Ramos (cell line): ENCODE measurements at regions not wholly inside any gene's neighbourhood (a gene's known extent, or its start where the extent isn't known, plus 50 kb on each side); places are given as distances from the start of the nearest gene placed in this dataset.

Experiments
- in situ Hi-C: fragments of 300-500 bp; cut with MboI; formaldehyde crosslinking; loops from one replicate; pipeline ENCODE4 v1.14.3; 2022; ENCODE audit warnings: low sequenced_read_pairs; ENCODE audit not compliant: unreplicated experiment

DNA sequence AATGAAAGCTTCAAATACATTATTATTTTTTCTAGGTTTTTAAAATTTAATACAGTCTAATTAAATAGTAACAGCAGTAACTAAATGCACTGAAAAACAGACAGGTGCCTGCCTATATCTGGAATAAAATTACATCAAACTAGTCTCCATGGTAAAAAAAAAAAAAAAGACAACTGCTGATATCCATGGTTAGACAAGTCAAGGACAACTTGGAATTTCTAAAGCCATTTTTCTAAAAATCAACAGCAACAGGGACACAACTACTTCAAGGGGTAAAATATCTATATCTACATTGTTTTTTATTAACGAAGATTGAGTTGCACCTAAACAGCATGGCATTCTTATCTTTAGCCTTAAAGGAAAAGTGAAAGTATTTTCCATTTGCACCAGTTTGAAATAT lies 74.7 kb upstream of the VPREB1 start:
- in situ Hi-C loops, result loop anchor here (5.0 to 10.0 kb wide), 2 partner anchors 138 to 775 kb away; no protein-coding TSS in a partner anchor

DNA sequence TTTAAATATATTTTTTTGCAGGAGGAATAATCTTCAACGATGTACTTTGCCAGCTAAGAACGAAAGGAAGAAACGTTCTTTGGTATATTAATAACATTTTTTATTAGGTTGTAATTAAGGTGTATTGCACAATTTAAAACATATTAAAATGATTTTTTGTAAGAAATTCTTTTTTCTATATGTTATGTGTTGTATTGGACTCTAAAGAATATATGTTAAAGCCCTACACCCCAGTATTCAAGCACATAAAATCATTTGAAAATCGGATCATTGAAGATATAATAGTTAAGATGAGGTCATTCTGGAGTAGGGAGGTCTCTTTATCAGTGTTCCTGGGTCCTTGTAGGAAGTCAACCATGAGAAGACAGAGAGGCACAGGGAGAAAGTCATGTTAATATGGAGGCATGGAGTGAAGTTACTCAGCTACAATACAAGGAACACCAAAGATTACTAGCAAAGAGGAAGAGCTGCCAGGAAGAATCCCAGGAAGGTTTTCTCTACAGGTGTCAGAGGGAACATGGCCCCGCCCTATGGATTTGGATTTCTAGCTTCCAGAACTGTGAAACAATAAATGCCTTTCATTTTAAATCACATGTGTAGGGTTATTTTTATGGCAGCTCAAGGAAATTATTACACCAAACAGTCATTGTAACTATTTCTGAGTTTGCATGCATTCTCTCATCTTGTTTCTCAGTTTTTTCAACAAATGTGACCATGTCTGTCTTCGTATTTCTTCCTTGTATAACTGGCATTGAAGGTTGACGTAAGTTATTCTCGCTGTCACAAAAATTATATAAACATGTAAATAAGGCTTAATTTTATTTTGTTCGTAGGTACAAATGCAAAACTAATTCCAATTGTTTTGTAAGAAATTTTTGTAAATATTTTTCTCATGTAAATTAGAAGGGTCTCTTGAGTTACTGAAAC lies 75.4 kb upstream of the VPREB1 start:
- in situ Hi-C loops, result loop anchor here (5.0 to 10.0 kb wide), 2 partner anchors 137 to 776 kb away; no protein-coding TSS in a partner anchor

DNA sequence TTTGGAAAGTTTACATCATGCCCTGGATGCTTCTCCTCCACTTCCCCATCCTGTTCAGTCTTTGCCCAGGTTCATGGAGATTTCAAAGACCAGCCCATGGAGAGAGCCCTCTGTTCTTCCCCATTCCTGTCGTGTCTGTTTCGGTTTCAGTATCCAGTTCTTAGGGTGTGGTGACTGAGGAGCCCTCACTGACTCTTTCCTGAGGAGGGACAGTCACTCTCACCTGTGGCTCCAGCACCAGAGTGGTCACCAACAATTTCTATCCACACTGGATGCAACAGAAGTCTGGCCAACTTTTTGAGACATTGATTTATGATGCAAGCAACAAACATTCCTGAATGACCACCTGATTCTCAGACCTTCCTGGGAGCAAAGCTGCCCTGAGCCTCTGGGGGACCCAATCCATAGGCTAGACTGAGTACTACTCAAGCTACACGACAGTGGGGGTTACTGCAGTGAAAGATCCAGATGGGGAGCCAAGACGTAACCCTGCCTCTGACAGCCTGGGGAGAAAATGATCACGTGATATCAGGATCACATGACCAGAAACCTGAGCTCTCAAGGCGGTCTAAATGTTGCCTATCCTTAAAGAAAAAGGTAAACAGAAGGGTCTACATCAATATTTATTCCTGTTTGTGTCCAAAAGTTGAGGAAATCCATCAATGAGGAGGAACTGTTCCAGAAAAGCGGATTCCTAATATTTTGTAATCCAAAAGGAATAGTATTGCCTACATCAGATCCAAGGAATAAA lies 76.2 kb upstream of the VPREB1 start:
- in situ Hi-C loops, result loop anchor here (5.0 to 10.0 kb wide), 2 partner anchors 136 to 776 kb away; no protein-coding TSS in a partner anchor

DNA sequence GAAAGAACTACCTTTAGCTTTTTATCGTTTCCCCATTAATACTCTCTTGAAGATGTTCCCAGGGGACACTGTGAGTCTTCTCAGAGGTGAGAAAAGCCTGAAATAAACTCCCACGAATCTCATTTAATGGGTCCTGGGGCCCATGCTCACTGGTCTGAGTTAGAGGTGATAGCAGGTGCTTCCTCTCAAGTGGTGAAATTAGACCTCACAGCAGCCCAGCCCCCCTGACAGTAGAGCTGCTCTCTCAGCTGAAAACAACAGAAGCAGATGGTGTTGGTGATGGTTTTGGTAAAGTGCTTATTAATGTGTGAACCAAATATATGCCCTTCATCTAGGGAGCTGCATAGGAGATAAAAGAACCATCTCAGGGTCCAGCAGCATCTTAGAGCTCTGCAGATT lies 76.8 kb upstream of the VPREB1 start:
- in situ Hi-C loops, result loop anchor here (5.0 to 10.0 kb wide), 2 partner anchors 135 to 777 kb away; no protein-coding TSS in a partner anchor

DNA sequence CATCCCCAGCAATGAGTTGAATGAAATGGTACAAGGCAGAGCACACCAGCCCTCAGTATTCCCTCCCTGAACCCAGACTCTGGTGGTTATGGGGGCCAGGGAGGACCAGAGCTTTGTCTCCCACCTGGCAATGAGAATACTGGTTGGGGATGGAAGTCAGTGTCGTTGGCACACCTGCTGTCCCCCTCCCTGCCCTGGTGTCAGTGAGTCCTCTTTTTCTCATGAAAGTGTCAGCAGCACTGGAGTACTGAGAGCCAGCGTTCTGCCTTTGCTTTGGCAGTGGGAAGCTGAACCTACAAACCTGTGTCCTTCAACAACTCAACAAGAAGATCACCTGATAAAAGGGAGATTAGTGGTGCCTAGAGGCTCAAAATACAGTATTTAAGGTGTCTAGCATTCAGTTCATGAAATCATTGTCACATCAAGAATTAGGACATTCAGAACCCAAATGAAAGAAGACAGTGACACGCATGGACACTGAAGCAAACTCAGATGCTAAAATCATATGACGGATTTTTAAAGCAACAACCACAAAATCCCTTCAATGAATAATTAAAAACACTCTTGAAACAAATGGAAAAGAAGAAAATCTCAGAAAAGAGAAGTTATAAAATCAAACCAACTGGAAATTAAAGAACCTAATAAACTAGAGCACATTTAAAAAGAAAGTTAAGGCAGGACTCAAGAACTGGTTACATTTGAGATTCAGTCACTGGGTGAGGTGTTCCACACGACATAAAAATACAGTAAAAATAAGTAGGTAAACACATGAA lies 77.5 kb upstream of the VPREB1 start:
- in situ Hi-C loops, result loop anchor here (5.0 to 10.0 kb wide), 2 partner anchors 135 to 778 kb away; no protein-coding TSS in a partner anchor

DNA sequence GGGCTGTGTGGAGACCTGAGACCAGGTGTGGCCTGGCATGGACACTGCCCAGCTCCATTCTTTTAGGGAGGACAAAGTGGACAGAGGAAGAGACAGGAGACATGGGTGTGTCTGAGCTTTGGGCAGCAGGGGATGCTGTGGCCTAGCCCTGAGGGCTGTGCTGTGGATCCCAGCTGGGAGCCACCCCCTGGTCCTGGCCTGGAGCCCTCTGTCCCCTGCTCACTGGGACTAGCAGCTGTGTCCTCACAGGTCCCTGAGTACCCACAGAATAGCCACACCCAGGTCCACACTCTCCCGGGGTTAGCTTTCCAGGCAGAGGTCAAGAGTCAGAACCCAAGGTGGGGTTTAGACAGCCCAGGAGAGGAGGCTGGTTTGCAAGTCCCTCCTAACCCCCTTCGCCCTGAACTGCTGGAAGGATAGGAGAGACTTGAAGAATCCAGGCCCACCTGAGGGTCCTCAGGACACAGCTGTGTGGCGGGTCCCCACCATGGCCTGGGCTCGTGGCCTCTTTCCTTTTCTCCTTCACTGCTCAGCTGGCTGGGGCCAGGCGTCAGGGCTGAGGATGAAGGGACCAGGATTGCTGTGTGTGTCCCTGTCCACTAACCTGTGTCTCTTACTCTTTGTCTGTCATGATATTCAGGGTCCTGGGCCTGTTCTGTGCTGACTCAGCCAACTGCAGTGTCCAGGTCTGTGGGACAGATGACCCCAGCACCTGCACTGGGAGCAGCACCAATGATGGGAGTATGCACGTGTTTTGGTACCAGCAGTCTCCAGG lies 78.5 kb upstream of the VPREB1 start:
- in situ Hi-C loops, result loop anchor here (5.0 to 10.0 kb wide), 2 partner anchors 134 to 779 kb away; no protein-coding TSS in a partner anchor

DNA sequence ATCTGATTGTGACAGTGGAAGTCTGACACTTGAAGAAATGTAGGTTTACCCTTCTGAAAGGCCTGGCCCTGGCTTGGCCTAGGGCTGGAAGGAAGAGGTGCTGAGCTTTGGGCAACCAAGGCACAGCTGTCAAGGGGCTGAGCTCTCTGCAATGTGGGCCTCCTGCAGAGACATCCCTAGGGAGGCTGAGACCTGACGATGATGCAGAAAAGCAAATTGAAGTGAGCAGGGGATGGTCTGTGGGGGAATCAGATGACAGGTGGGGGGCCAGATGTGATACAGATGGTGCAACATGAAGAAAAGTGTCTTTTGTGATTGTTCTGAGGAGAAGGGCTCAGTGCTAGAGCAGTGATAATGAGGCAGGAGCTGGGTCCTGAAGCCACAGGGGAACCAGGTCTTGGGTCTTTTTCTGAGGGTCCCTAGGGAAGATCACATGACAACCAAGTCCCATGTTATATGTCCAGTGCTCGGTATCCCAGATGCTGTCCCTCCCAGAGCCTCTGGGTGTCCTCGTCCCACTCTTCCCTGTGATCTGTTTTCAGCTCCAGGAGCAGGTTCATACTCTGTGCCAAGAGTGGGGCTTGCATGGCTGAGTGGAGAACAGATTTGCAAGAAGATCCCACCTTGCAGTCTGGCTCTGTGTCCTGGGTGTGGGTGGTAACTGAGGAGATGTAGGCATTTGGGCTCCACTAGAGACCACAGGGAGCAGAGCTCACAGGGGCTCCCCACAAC lies 79.9 kb upstream of the VPREB1 start:
- in situ Hi-C loops, result loop anchor here (5.0 to 10.0 kb wide), 2 partner anchors 132 to 780 kb away; no protein-coding TSS in a partner anchor

DNA sequence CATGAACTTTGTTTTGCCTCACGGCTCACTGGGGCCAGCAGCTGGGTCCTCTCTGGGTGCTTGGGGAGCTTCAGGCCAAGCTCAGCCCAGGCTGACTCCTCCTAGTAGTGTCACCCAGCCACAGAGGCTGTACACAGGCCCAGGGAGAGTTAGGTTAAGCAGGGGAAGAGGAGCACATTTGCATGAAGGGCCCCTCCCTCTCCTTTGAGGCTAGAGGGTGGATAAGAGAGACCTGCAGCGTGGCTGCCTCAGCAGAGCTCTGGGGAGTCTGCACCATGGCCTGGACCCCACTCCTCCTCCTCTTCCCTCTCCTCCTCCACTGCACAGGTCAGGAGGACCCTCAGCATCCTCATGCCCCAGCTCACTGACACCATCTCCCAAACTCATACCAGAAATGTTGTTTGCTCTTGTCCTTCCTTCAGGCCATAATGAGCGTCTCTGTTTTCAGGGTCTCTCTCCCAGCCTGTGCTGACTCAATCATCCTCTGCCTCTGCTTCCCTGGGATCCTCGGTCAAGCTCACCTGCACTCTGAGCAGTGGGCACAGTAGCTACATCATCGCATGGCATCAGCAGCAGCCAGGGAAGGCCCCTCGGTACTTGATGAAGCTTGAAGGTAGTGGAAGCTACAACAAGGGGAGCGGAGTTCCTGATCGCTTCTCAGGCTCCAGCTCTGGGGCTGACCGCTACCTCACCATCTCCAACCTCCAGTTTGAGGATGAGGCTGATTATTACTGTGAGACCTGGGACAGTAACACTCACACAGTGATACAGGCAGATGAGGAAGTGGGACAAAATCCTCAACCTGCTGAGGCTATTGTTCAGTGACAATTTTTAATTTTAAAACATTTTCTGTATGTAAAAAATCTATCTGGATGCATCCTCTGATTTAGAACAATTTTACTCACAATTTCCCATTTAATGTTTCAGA lies 82.4 kb upstream of the VPREB1 start:
- in situ Hi-C loops, result loop anchor here (10.0 kb wide), 1 partner anchor 783 kb away; no protein-coding TSS in a partner anchor

DNA sequence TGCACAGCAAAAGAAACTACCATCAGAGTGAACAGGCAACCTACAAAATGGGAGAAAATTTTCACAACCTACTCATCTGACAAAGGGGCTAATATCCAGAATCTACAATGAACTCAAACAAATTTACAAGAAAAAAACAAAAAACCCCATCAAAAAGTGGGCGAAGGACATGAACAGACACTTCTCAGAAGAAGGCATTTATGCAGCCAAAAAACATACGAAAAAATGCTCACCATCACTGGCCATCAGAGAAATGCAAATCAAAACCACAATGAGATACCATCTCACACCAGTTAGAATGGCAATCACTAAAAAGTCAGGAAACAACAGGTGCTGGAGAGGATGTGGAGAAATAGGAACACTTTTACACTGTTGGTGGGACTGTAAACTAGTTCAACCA lies 83.8 kb upstream of the VPREB1 start:
- in situ Hi-C loops, result loop anchor here (10.0 kb wide), 1 partner anchor 784 kb away; no protein-coding TSS in a partner anchor

DNA sequence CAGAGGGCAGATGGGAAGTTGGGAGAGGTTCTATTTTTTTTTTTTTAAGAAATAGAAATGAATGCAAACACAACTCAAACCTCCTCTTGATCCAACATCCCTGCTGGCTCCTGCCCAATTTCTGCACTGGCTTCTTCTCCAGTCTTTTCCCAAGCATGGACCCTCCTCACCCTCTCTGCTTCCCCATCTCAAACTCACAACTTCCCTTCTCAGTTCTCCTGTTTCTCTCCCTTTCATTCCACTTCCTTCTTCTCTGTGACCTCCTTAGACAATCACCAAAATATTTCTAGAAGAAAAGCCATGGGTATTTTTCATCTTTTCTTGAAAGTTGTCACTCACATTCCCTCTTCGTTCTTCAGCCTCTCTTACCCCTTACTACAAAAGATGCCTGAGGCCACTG lies 85.2 kb upstream of the VPREB1 start:
- in situ Hi-C loops, result loop anchor here (10.0 kb wide), 1 partner anchor 45 kb away; no protein-coding TSS in a partner anchor

DNA sequence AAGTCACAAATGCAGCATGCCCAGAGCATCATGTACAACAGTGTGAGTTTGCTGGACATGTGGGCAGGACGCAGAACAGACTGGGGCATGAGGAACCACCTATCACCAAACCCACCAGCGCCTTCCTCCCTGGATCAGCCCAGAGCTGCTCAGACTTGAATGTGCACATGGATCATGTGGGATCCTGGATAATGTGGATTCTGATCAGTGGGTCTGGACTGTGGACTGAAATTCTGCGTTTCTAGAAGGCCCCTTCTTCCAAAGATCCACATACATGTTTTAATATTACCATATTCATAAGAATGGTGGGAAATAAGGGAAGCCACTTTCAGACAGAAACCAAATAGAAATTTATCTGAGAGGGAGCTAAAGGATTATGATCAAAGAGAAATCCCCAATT lies 85.6 kb upstream of the VPREB1 start:
- in situ Hi-C loops, result loop anchor here (10.0 kb wide), 1 partner anchor 46 kb away; no protein-coding TSS in a partner anchor

DNA sequence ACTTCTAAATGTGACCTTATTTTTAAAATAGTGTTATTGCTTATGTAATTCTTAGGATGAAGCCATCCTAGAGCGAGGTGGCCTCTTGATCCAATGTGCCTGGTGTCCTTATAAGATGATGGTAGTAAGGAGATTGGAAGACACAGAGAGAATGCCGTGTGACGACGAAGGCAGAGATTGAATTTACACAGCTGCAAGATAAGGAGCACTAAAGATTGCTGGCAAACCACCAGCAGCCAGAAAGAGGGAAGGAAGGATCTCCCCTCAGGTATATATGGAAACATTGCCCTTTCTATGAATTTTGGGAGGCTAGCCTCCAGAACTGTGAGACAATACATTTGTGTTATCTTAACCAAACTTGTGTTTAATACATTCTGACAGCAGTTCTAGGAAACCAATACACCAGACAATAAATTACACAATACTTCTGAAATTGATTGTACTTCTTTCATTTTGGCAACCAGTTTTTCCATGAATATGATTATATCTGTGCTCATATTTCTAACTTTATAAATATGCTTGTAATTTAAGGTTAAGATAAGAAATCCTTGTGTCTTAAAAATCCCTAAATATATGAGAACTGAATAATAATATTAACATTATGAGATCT lies 86.3 kb upstream of the VPREB1 start:
- in situ Hi-C loops, result loop anchor here (10.0 kb wide), 1 partner anchor 46 kb away; no protein-coding TSS in a partner anchor

DNA sequence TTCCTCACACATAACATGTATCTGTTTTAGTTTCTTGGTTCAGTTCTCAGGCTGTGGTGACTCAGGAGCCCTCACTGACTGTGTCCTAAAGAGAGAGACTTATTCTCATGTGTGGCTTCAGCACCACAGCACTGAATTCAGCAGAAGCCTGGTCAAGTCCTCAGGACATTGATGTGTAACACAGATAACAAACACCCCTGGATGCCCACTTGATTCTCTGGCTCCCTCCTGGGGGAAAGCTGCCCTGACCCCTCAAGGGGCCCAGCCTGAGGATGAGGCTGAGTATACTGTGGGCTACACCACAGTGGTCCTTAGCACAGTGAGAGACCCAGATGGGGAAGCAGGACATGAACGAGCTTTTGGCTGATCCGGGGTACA lies 87.2 kb upstream of the VPREB1 start:
- in situ Hi-C loops, result loop anchor here (10.0 kb wide), 1 partner anchor 47 kb away; no protein-coding TSS in a partner anchor

DNA sequence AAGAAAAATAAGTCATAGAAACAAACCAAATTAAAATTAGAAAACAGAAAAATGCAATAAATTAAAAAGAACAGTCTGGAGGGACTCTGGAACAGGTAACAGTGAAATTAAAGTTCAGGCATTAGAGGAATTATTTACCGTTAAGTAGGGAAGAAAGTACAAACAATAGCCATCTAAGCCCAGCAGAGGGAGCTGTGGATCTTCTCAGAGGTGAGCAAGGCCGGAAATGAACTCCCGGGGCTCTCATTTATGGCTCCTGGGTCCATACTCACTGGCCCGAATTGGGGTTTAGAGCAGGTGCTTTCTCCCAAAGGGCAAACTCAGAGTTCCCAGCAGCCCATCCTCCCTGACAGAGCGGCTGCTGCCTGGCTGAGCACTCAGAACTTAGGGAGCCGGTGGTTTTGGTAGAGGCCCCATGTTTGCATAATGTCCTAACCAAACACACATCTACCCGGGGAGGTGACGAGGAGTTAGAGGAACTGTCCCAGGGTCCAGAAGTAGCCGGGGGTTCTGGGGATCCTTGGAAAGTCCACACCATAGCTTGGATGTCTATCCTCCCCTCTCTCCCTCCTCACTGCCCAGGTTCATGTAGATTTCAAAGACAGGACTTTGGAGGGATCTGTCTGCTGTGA lies 87.8 kb upstream of the VPREB1 start:
- in situ Hi-C loops, result loop anchor here (10.0 kb wide), 1 partner anchor 48 kb away; no protein-coding TSS in a partner anchor

DNA sequence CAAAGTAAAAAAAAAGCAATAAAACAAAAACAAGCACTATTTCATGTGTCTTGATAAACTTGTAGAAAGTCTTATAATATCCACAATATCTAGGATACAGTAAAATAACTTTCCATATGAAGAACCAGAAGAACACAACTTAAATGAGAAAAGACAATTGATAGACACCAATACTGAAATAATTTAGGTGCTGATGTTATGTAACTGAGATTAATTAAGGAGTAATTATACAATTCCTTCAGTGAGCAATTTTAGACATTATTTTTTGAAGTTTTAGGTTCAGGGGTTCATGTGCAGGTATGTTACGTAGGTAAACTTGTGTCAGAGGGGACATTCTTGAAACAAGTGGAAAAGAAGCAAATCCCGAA lies 88.3 kb upstream of the VPREB1 start:
- in situ Hi-C loops, result loop anchor here (10.0 kb wide), 1 partner anchor 48 kb away; no protein-coding TSS in a partner anchor

DNA sequence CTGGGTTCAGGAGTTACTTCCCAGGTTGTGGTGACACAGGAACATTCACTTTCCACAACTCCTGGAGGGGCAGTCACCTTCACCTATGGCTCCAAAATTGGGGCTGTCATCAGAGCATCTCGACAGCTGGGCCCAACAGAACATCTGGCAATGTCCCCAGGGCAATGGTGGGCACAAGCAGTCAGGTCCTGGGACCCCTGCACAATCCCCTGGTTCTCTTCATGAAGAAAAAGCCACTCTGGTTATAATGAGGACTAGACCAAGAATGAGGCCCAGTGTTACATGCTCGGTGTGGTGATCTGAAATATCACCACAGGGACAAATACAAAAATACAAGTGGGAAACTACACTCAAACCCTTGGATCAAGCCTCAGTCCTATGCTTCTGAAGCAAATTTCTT lies 89.0 kb upstream of the VPREB1 start:
- in situ Hi-C loops, result loop anchor here (10.0 kb wide), 1 partner anchor 49 kb away; no protein-coding TSS in a partner anchor
